KMS-11 (cell line): ENCODE measurements at regions not wholly inside any gene's neighbourhood (a gene's known extent, or its start where the extent isn't known, plus 50 kb on each side); places are given as distances from the start of the nearest gene placed in this dataset.

ENCODE experiments used
- H2AFZ ChIP-seq: fragments of 200-600 bp; sonication (generic); 2 replicates; pipeline ENCODE4 v1.6.1; 2016; ENCODE audit warnings: antibody characterized with exemption, mixed run types, low read depth
- H3K27ac ChIP-seq: fragments of 200-600 bp; sonication (generic); 2 replicates; pipeline ENCODE4 v1.6.1; 2016; ENCODE audit warnings: mild to moderate bottlenecking, mixed run types
- H3K27me3 ChIP-seq: fragments of 200-600 bp; sonication (generic); 2 replicates; pipeline ENCODE4 v1.6.1; 2017; ENCODE audit warnings: mild to moderate bottlenecking, low read depth, mixed run types, moderate library complexity; ENCODE audit not compliant: insufficient read depth
- H3K36me3 ChIP-seq: fragments of 200-600 bp; sonication (generic); 2 replicates; pipeline ENCODE4 v1.6.1; 2017; ENCODE audit warnings: mild to moderate bottlenecking, mixed run types; ENCODE audit not compliant: insufficient read depth
- H3K4me1 ChIP-seq: fragments of 200-600 bp; sonication (generic); 2 replicates; pipeline ENCODE4 v1.6.1; 2016; ENCODE audit warnings: mild to moderate bottlenecking, low read depth, mixed run types; ENCODE audit not compliant: poor library complexity, severe bottlenecking
- H3K4me2 ChIP-seq: fragments of 200-600 bp; sonication (generic); 2 replicates; pipeline ENCODE4 v1.7.0; 2016; ENCODE audit warnings: mild to moderate bottlenecking, mixed run types
- H3K4me3 ChIP-seq: fragments of 200-600 bp; sonication (generic); IDR thresholded peaks from 2 replicates; pipeline ENCODE4 v1.6.1; 2017; ENCODE audit warnings: low read depth, low read length, mixed read lengths; ENCODE audit not compliant: insufficient read depth
- H3K79me2 ChIP-seq: fragments of 200-600 bp; sonication (generic); 2 replicates; pipeline ENCODE4 v1.6.1; 2016; ENCODE audit warnings: low read depth, mixed run types; ENCODE audit not compliant: insufficient read depth
- H3K9ac ChIP-seq: fragments of 200-600 bp; sonication (generic); 2 replicates; pipeline ENCODE4 v1.6.1; 2016; ENCODE audit warnings: mild to moderate bottlenecking, mixed run types
- H4K20me1 ChIP-seq: fragments of 200-600 bp; sonication (generic); 2 replicates; pipeline ENCODE4 v1.6.1; 2016; ENCODE audit warnings: mild to moderate bottlenecking, mixed run types; ENCODE audit not compliant: insufficient read depth
- TF ChIP-seq, protein P1 (sequence below): fragments of 200-600 bp; sonication (generic); conservative IDR thresholded peaks from 2 replicates; pipeline ENCODE4 v1.6.1; 2017; ENCODE audit warnings: low read depth, mild to moderate bottlenecking, antibody characterized with exemption, low read length, moderate library complexity, mixed read lengths

DNA sequence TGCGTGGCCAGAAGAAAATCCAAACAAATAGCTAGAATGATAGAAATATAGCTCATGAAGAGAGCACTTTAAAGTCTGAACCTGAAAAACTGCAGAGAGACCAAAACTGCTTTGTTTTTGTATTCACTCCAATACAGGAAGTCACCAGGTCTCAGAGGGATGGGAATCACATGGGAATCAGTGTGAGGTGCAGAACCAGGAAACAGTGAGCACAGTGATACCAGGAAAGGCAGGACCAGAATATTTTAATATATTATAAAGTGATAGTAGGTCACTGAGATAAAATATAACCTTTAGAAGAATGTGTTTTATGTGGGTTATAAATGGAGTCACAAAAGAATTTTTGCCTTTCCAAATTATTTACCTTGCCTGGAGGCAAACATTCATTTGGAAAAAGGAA lies 277.3 kb downstream of the CASP12 start:
- Histone ChIP-seq H3K9ac (no peak overlapping the region), H3K79me2 (no peaks in the 10 kb centered on the region), H3K36me3 (no peaks in the 10 kb centered on the region), H3K4me1 (no peaks in the 10 kb centered on the region), H3K27ac (no peak overlapping the region), H2AFZ (no peak overlapping the region), H3K4me2 (no peak overlapping the region), H4K20me1 (no peaks in the 10 kb centered on the region), H3K27me3 (no peaks in the 10 kb centered on the region), H3K4me3 (no peak overlapping the region)
- TF ChIP-seq, protein P1, sequence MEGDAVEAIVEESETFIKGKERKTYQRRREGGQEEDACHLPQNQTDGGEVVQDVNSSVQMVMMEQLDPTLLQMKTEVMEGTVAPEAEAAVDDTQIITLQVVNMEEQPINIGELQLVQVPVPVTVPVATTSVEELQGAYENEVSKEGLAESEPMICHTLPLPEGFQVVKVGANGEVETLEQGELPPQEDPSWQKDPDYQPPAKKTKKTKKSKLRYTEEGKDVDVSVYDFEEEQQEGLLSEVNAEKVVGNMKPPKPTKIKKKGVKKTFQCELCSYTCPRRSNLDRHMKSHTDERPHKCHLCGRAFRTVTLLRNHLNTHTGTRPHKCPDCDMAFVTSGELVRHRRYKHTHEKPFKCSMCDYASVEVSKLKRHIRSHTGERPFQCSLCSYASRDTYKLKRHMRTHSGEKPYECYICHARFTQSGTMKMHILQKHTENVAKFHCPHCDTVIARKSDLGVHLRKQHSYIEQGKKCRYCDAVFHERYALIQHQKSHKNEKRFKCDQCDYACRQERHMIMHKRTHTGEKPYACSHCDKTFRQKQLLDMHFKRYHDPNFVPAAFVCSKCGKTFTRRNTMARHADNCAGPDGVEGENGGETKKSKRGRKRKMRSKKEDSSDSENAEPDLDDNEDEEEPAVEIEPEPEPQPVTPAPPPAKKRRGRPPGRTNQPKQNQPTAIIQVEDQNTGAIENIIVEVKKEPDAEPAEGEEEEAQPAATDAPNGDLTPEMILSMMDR = no peak

DNA sequence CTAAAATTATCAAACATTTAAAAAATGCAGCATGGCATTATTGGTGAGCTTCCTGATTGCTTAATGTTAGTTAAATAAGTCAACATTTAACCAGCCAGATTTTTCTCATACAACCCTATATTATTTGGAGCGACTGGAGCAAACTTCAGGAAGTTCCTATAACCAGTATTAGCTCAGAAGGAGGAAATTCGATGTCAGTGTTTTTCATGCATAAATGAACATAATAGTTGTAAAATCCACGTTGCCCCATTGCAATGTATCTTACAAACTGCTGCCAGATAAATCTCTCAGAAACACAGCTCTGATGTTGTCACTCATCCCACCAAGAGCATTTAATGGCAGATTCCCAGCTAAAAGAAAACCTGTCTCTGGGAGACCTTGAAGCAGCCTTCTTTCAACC lies 278.5 kb downstream of the CASP12 start:
- no peak overlapping the region for H3K4me2 ChIP-seq
- TF ChIP-seq, protein P1 = no peak
- H3K36me3 ChIP-seq = no peaks in the 10 kb centered on the region
- no peaks in the 10 kb centered on the region for H4K20me1 ChIP-seq
- no peaks in the 10 kb centered on the region for H3K27me3 ChIP-seq
- H3K27ac ChIP-seq = no peak overlapping the region
- H3K79me2 ChIP-seq = no peaks in the 10 kb centered on the region
- H3K9ac ChIP-seq = no peak overlapping the region
- H3K4me1 ChIP-seq = no peaks in the 10 kb centered on the region
- H3K4me3 ChIP-seq = no peak overlapping the region
- no peak overlapping the region for H2AFZ ChIP-seq

DNA sequence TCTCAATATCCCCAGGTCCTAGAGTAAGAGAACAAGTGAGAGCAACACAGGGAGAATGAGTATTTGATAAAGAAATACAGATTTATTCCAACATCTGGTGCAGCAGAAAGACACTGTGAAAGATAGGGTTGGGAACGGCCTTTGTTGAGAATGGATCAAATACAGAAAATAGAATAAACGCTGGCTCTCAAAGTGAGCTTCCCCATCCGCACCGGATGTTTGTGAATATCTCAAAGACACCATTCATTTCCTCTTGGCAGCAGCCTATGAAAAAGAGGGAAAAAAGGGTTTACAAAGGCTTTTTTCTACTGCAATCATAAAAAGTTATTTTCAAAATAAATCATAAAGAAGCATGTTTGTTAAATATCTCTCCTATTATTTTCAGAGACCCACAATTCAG lies 279.3 kb downstream of the CASP12 start:
- Histone ChIP-seq H3K4me1 (no peaks in the 10 kb centered on the region), H3K9ac (no peak overlapping the region), H3K27ac (no peak overlapping the region), H3K4me2 (no peak overlapping the region), H3K27me3 (no peaks in the 10 kb centered on the region), H3K36me3 (no peaks in the 10 kb centered on the region), H2AFZ (no peak overlapping the region), H3K4me3 (no peak overlapping the region), H4K20me1 (no peaks in the 10 kb centered on the region), H3K79me2 (no peaks in the 10 kb centered on the region)
- TF ChIP-seq, protein P1 = no peak

DNA sequence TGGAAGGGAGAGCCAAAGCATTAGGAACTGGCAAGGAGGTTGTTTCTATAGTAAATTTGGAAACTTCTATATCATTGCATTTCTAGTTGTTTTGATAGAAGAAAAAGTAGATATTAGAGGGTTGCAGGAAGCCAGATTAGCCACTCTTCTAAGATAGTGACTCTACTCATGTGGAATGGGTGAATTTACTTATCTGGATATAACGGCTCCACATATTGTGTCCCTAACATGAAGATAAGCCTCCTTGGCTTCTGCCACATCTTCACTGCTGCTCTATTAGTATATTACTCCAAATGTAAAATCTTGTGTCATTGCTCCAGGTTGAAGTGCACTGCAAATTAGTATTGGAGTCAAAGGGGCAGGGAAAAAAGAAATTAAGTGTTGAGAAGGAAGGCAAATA lies 283.3 kb downstream of the CASP12 start:
- TF ChIP-seq, protein P1 = no peak
- Histone ChIP-seq H4K20me1 (no peaks in the 10 kb centered on the region), H3K4me1 (no peaks in the 10 kb centered on the region), H3K4me2 (no peak overlapping the region), H2AFZ (no peak overlapping the region), H3K36me3 (no peaks in the 10 kb centered on the region), H3K27ac (no peak overlapping the region), H3K27me3 (no peaks in the 10 kb centered on the region), H3K79me2 (no peaks in the 10 kb centered on the region), H3K4me3 (no peak overlapping the region), H3K9ac (no peak overlapping the region)
